HG02840 (cell line): ENCODE measurements at regions not wholly inside any gene's neighbourhood (a gene's known extent, or its start where the extent isn't known, plus 50 kb on each side); places are given as distances from the start of the nearest gene placed in this dataset.
A peak's percentile ranks its signal among the peaks of the same experiment; 100 is the strongest.
"Not testable (repeated sequence)": the region's sequence is repeated elsewhere in the genome, so short reads cannot be mapped to it uniquely, and the experiment has no call there.

Experiments
- ATAC-seq: cut with Tn5 transposase; IDR thresholded peaks from one replicate; pipeline ENCODE4 v1.9.1; 2021; ENCODE audit warnings: mild to moderate bottlenecking, moderate library complexity, moderate number of reproducible peaks; ENCODE audit not compliant: unreplicated experiment, low FRiP score

DNA sequence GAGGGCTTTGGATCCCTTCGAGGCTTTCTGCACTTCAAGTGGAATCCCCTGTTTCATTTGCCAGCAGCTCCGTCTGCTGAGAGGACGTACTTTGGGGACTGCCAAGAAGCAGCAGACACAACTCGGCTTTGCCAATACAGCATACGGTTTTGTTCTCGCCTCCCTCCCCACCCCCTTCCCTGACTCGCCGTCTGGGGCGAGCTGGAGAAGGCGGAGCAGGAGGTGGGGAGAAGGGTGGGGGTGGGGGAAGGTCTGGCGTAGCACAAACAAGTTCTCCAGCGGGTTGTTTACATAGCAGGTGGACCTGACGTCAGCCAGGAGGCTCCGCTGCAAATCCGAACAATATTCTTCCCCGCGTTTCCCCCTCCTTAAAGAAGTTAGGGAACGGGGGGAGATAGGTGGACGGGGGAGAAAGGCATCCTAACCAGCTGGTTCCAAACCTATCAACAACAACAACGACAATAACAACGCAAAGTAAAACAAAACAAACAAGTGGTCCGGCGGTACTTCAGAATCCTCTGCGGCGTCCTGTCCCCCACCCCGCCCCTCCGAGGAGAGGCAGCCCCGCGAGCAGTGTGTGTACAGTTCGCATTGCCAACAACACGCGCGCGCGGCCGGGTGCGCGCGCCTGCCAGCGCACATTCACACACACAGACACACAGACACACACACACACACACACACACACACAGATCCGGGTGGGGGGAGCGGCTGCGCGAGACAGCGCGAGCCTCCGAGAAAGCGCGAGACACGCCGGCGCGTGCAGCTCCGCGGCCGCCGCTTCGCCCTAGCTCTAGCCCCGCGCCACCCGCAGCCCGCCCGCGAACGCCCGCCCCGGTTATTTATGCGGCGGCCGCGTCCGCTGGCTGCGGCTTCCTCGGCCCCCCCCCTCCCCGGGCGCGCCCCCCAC is 167.0 kb upstream of the PPP1R3A start:
- no peak for ATAC-seq

DNA sequence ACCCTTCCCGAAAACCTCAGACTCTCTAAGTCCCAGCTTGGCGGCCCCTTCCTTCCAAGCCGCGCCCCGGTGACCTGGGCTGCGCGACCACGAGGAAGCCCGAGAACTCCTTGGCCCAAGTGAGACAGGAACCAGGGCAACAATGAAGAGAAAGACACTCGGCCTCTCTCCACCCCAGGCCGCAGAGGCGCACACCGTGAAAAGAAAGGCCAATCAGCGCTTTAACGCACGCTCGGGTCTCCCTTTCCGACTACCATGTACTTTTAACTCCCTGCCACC is 166.4 kb upstream of the PPP1R3A start:
- ATAC-seq = no peak

DNA sequence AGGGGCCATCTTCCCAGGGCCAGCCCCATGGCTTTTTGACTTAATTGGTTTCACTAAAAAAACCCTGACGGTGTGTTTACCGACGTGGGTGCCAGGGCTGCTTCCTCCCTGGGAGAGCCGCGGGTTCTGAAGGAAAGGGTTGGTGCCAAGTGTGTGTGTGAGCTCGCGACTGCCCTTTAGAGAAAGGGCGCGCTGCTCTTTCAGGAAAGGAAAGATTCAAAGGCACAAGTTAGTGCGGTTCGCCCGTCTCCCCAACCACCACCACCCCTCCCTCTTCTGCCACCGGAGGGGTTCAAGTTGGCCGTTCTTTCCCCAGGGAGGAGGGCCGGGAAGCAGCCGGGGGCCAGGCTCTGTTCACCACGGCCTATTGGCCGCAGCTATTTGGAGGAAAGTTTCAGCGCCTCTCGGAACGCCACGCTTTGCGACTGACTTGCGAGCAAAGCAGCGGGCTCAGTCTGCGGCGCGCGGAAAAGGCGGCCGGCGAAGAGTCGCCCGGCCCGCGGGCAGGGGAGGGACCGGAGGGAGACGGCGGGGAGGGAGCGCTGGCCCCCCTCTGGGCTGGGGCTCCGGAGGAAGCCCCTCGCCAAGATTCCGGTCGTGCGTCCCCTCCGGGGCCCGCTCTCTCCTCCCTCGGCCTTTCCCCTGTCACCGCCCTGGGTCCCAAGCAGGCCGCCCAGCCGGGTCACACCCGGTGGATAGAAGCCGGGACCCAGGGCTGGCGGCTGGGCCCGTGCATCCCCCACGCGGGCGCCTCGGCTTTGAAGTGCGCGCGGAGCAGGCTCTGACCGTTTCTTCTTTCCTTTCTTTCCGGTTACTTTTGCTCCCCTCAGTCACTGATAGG is 165.9 kb upstream of the PPP1R3A start:
- ATAC-seq = no peak

DNA sequence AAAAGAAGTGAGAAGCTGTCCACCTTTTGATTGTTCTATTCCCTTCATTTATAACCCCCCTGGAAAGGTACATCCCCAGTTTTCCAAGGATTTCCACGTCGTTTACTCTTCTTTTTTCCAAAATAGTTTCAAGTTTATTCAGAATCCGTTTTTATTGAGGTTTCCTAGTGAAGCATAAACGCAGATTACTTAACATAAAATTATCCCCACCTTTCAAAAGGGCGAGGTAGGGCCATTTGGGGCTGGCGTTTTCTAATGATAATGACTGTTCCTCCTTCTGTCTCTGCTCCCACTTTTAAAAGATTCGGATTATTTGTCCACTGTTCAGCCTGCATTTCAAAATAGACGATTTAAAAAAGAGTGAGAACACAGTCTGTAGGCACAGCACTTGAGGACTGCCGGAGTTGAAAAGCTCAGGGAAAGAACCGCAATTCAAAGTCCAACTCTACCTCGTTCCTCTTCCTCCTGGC is 165.2 kb upstream of the PPP1R3A start:
- ATAC-seq = no peak

DNA sequence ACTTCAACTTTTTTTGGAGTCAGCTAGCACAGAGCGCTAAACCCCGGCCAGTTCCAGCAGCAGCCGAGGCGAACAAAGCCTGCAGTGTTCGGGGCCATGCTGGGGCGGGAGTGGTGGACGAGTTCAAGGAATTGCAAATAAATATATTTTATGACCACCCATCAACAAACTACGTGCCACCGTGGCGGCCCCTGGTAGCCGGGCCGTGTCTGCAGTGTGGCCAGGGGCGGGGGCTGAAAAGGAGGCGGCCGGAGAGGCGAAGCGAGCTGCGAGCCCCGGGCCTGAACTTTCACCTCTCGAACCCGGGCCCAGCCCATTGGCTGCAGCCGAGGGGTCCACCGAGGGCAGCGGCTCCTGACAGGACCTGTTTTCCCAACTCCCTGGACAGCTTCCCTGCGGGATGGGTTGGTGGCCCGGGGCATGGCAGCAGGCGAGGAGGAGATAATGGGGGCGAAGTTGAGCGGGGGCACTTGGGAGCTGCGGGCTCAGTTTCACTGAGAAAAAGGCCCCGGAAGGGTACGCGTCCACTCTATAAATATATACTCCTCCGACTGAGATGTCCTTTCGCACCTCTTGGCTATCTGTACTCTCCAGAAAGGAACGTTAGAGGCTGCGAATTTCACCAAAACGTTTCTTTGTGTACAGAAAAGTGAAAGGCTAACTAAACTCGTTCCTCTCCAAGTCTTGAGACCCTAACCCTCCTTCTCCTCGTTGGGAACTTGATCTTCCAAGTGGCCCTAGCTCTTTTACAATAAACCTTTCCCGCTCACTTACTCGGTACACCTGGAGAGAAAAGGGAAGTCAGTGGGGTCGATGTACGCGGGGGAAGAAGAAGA is 164.6 kb upstream of the PPP1R3A start:
- no peak for ATAC-seq

DNA sequence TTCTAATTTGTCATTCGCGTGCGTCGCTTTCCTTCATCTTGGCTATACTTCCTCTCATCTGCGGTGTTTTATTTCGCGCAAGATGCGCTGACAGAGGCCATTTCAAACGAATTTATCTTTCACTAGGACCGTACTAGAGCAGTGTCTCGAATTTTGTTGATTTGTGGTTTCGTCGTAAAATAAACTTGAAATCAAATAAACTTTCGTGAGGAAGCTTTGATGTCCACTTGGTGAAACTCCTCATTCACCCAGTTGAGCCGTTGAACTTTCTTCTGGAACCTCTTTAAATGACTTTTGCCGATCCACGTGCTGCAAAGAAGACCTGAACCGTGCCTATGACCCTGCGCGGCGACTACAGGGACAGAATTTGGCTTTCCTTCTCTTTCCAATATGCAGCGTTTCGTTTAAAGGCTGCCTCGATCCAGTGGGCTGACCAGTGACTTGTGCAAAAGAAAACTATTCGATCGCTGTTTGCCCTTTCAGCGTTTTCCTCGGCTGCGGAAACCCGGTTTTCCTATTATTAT is 163.9 kb upstream of the PPP1R3A start:
- ATAC-seq = no peak

DNA sequence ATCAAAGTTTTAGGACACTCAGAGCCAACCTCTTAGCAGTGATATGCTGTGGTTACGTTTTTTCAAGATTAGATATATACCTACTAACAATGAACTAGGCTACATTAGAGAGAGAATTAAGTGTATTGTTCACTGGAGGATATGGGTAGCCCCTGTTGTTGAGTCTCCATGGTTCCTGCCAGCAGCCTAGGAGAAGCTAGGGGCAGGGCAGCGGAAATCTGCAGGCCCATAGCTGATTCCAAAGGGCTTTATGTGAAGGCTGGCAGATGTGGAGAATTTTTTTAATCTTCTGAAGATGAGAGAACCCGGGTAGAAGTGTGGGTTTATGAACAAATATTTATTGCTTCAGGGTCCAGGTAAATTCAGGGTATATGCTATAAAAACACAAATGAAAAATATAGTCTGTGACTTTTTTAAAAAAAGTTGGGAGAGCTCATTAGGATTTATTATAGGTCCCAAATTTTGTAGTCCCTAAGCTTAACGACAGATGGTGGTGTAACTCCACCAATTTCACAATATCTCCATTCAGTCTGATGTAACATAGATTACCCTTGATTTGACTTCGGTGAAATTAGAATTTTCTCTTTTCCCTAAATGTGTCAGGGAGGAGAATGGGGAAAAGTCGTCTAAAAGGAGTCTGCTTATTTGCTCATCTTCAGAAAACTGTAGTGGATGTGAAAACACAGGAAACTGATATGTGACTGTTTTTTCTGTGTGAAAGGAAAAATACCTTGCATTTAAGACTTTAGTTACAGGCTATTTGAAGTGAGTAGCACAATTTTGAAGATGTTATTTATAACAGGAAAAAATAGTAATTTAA is 163.0 kb upstream of the PPP1R3A start:
- ATAC-seq = no peak

DNA sequence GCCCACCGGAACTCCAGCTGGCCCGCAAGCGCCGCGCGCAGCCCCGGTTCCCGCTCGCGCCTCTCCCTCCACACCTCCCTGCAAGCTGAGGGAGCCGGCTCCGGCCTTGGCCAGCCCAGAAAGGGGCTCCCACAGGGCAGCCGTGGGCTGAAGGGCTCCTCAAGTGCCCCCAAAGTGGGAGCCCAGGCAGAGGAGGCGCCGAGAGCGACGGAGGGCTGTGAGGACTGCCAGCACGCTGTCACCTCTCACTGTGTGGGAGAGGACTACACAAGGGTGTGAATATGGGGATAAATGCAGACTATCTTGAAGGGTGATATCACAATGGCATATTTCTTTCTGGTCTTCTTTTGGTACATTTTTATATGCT is 158.3 kb upstream of the PPP1R3A start:
- not testable (repeated sequence) for ATAC-seq

DNA sequence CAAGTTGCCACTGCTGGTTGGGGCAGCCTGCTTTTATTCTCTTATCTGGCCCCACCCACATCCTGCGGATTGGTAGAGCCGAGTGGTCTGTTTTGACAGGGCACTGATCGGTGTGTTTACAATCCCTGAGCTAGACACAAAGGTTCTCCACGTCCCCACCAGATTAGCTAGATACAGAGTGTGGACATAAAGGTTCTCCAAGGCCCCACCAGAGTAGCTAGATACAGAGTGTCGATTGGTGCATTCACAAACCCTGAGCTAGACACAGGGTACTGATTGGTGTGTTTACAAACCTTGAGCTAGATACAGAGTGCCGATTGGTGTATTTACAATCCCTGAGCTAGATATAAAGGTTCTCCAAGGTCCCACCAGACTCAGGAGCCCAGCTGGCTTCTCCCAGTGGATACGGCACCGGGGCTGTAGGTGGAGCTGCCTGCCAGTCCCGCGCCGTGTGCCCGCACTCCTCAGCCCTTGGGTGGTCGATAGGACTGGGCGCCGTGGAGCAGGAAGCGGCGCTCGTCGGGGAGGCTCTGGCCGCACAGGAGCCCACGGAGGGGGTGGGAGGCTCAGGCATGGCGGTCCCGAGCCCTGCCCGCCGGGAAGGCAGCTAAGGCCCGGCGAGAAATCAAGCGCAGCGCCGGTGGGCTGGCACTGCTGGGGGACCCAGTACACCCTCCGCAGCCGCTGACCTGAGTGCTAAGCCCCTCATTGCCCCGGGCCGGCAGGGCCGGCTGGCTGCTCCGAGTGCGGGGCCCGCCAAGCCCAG is 157.8 kb upstream of the PPP1R3A start:
- not testable (repeated sequence) for ATAC-seq

DNA sequence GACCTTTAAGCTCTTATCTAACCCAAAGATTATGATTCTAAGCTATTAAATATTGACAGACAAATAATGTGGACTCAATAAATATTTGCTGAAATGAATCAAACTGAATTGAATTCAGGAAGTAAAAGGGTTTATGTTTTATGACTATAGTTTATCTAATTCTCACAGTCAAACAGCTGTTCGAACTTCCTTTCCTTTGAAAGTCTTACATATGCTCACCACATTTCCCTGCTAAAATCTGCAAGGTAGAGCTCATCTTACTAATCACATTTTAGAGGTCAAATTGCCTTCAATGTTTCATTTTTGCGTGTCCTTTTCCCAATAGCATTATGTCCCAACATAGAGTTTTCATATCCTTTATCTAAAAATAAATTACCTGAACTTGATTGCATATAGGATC is 154.9 kb upstream of the PPP1R3A start:
- no peak for ATAC-seq

DNA sequence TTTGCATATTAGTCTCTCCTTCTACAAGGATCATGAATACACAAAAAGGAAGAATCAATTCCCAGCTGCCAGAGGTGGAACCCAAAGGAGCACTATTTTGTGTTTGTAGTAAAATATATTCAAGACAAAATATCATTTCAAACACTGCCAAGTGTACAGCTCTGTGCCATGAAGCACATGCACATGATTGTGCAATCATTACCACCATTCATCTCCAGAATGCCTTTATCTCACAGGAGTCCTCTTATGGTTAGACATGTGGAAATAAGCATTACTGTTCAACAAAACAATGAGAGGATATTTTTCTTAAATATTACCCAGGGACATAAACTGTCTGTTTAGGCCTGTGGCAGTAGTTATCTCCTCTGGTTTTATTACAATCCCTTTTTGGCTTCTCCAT is 151.4 kb upstream of the PPP1R3A start:
- no peak for ATAC-seq

DNA sequence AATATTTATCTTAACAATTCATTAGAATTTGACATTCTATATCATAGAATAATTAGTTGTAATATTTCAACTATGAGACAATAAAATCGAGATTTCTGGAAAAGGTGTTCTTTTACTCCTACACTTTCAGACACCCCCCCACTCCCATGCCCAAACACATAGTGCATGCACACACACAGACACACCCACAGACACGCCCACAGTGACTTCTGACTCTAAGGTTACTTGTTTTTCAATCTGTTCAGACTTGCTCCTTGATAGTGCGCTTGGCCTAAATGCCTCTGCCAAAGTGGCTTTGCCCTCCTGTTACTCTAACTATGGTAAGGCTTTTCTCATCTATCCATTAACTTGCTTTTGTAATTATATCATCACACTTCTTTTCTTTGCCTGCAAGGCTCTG is 144.0 kb upstream of the PPP1R3A start:
- ATAC-seq = no peak

DNA sequence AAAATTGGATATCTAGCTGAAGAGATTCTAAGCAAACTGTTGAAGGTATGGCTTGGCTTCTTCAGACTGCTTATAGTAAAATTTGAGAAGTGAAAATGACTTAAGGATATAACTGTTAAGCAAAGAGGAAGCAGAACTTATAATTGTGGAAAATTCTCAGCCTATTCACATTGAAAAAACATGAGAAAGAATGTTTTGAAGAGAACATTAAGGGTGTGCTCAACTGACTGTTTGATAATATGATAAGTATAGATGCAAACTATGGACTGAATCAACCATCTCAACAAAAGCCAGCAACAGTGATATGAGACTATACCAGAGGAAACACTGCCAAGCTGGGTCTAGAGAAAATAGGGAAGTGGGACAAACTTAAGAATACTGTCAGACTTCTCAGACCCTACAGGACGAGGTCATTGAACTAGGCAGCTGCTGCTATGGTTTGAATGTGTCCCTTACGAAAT is 133.1 kb upstream of the PPP1R3A start:
- ATAC-seq = peak; percentile 84

DNA sequence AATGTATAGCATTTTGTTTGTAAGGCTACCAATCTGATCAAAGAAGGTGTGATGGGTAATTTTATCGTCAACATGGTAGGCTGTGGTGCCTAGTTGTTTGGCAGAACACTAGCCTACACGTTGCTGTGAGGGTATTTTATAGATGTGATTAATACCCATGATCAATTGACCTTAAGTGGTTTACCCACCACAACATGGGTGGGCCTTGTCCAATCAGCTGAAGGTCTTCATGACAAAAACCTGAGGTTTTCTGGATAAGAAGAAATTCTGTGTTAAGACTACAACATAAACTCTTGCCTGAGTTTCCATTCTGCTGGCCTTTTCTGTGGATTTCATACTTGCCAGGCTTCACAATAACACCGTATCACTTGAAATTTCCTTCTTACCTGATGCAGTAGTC is 131.8 kb upstream of the PPP1R3A start:
- no peak for ATAC-seq

DNA sequence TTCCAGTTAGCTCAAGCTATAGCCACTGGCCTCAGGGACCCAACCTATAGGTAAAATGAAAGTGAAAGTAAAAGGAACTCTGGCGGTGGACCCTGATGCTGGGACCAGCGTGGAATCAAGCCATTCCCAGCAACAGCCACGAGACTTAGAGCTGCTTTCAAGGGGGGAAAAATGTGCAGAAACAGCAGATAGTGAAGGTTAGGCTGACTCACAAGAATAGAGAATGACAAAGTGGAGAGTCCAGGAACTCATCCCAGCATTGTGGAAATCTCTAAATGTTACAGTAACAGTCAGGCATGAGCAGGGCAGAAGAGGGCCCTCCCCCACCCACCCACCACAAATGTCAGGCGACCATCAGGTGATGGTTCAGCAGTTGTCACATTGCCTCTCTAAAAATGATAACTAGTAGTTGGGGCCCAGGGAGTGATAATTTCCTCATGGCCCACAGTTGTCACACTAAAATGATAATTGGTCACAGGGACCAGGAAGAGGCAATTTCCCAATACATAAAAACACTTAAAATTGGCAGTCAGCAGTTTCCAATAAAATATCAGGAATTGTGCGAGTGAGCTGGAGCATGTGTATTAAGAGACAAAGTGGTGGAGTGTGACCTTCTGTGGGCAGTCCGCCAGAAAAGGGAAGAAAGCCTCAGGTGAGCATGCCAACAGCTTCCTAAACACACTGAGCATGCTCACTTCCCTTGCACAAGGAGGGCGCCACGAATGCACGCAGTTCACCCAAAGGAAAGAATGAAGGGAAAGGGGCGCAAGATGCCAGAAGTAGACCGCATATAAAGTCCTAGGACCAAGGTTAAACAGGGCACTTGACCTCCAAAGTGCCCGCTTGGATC is 129.8 kb upstream of the PPP1R3A start:
- ATAC-seq = no peak

DNA sequence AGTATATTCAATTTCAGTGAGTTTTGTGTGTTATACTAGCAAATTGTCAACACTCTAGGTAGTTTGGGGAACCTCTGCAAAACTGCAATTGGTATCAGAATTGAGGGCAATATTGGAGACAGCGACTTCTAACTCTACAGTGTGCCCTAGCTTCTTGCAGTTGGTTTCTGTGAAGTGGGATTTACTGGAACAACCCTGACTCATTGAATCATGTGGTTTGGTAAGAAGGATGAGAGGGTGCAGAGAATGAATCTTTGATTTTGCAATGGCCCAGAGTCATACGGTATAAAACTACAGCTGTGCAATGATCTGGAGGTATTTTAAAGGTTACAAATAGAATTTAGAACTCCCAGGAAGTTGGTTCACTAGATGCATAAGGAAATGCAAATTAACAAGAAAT is 129.1 kb upstream of the PPP1R3A start:
- no peak for ATAC-seq

DNA sequence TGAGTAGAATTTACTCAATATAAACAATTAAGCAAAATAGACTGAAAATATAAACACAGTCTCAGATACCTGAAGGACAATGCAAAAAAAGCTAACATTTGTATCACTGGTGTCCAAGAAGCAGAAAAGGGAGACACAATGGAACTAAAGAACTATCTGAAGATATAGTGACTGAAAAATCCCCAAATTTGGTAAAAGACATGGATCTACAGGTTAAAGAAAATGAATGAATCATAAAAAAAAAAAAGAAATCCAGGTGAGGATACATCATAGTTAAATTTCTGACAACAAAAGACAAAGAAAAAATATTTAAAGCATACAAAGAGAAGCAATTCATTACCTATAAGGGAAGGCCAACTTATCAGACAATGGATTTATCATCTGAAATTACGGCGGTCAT is 114.7 kb upstream of the PPP1R3A start:
- ATAC-seq = no peak

DNA sequence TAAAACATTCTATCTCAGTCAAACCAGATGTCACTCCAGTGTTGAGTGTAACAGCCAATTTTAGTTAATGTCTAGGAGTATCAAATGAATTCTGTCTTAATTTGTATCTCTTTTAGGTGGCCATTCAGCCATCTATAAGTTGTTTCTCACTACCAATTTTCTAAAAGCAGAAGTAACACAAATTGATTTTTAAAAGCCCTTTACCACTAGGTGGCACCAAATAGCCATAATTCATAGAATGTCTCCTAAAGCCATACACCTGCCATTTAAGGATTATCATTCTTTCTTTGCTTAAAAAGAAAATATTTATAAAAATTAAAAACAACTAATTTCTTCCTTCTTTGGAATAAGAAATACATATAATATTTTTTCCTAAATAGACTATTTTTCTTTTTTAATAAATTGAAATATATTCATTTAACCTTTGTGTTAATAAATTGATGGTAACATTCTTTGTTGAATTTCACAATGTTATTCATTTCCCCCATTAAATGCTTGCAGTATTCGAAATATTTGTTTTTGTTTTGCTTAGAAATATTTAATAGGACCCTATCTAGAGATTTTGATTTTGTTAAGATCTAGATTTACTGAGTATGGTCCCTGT is 107.8 kb upstream of the PPP1R3A start:
- no peak for ATAC-seq
